ENCODE measurements at regions not wholly inside any gene's neighbourhood (a gene's known extent, or its start where the extent isn't known, plus 50 kb on each side); places are given as distances from the start of the nearest gene placed in this dataset.

GRCh38 chr1:221137666-221138065, 258.4 kb downstream of the HLX start:
- Histone ChIP-seq H3K79me2 (ENCODE audit: control insufficient read depth, insufficient read depth, low read length) (no peaks in the 10 kb centered on the region), H3K36me3 (ENCODE audit: control insufficient read depth, insufficient read depth, low read length) (no peaks in the 10 kb centered on the region), H3K4me2 (ENCODE audit: extremely low read depth, insufficient read depth, low read length) (no peak overlapping the region), H2AFZ (ENCODE audit: low read length) (no peak overlapping the region), H3K27me3 (ENCODE audit: control insufficient read depth, insufficient read depth, low read length) (no peaks in the 10 kb centered on the region), H3K9ac (ENCODE audit: insufficient read depth, low read length) (no peak overlapping the region), H3K4me1 (ENCODE audit: control insufficient read depth, extremely low read depth, insufficient read depth, low read length) (no peaks in the 10 kb centered on the region), H3K27ac (ENCODE audit: insufficient read depth, low read length) (no peak overlapping the region), H4K20me1 (ENCODE audit: control insufficient read depth, extremely low read depth, insufficient read depth, low read length) (no peaks in the 10 kb centered on the region), H3K9me3 (ENCODE audit: control insufficient read depth, insufficient read depth, low read depth, low read length) (no peaks in the 10 kb centered on the region), H3K4me3 (replicated peaks in 1 of 4; ENCODE audit: control extremely low read depth in 1 of 4, insufficient read depth in 1 of 4, low read depth in 3 of 4, low read length in 4 of 4) (no peak overlapping the region)
- TF ChIP-seq CTCF (conservative IDR thresholded peaks at IDR 0.05 in 1 of 2, IDR thresholded peaks at IDR 0.05 in 1 of 2; ENCODE audit: low read depth in 1 of 2, low read length in 2 of 2) (no peak), EZH2 (IDR thresholded peaks at IDR 0.05; ENCODE audit: low read length, missing control alignments) (no peak)
- DNase-seq (ENCODE audit: low read depth in 2 of 2), result no peak

GRCh38 chr1:221138516-221138915, 259.3 kb downstream of the HLX start:
- Histone ChIP-seq H3K27me3 (ENCODE audit: control insufficient read depth, insufficient read depth, low read length) (no peaks in the 10 kb centered on the region), H3K4me2 (ENCODE audit: extremely low read depth, insufficient read depth, low read length) (no peak overlapping the region), H3K9me3 (ENCODE audit: control insufficient read depth, insufficient read depth, low read depth, low read length) (no peaks in the 10 kb centered on the region), H3K4me1 (ENCODE audit: control insufficient read depth, extremely low read depth, insufficient read depth, low read length) (no peaks in the 10 kb centered on the region), H2AFZ (ENCODE audit: low read length) (no peak overlapping the region), H3K9ac (ENCODE audit: insufficient read depth, low read length) (no peak overlapping the region), H3K79me2 (ENCODE audit: control insufficient read depth, insufficient read depth, low read length) (no peaks in the 10 kb centered on the region), H3K27ac (ENCODE audit: insufficient read depth, low read length) (no peak overlapping the region), H4K20me1 (ENCODE audit: control insufficient read depth, extremely low read depth, insufficient read depth, low read length) (no peaks in the 10 kb centered on the region), H3K36me3 (ENCODE audit: control insufficient read depth, insufficient read depth, low read length) (no peaks in the 10 kb centered on the region), H3K4me3 (replicated peaks in 1 of 4; ENCODE audit: control extremely low read depth in 1 of 4, insufficient read depth in 1 of 4, low read depth in 3 of 4, low read length in 4 of 4) (no peak overlapping the region)
- TF ChIP-seq CTCF (conservative IDR thresholded peaks at IDR 0.05 in 1 of 2, IDR thresholded peaks at IDR 0.05 in 1 of 2; ENCODE audit: low read depth in 1 of 2, low read length in 2 of 2), result no peak
- no peak for TF ChIP-seq EZH2 (IDR thresholded peaks at IDR 0.05; ENCODE audit: low read length, missing control alignments)
- DNase-seq (ENCODE audit: low read depth in 2 of 2), result no peak

- no peak overlapping the region for H3K27ac ChIP-seq (ENCODE audit: insufficient read depth, low read length)
- no peaks in the 10 kb centered on the region for H3K79me2 ChIP-seq (ENCODE audit: control insufficient read depth, insufficient read depth, low read length)
- no peak for DNase-seq (ENCODE audit: low read depth in 2 of 2)
- no peak overlapping the region for H3K9ac ChIP-seq (ENCODE audit: insufficient read depth, low read length)
- H3K27me3 ChIP-seq (ENCODE audit: control insufficient read depth, insufficient read depth, low read length), result no peaks in the 10 kb centered on the region
- H3K9me3 ChIP-seq (ENCODE audit: control insufficient read depth, insufficient read depth, low read depth, low read length), result no peaks in the 10 kb centered on the region
- no peak overlapping the region for H3K4me3 ChIP-seq (replicated peaks in 1 of 4; ENCODE audit: control extremely low read depth in 1 of 4, insufficient read depth in 1 of 4, low read depth in 3 of 4, low read length in 4 of 4)
- no peaks in the 10 kb centered on the region for H3K36me3 ChIP-seq (ENCODE audit: control insufficient read depth, insufficient read depth, low read length)
- TF ChIP-seq EZH2 (IDR thresholded peaks at IDR 0.05; ENCODE audit: low read length, missing control alignments), result no peak
- TF ChIP-seq CTCF (conservative IDR thresholded peaks at IDR 0.05 in 1 of 2, IDR thresholded peaks at IDR 0.05 in 1 of 2; ENCODE audit: low read depth in 1 of 2, low read length in 2 of 2), result no peak
- H2AFZ ChIP-seq (ENCODE audit: low read length), result no peak overlapping the region
- H3K4me1 ChIP-seq (ENCODE audit: control insufficient read depth, extremely low read depth, insufficient read depth, low read length), result no peaks in the 10 kb centered on the region
- no peak overlapping the region for H3K4me2 ChIP-seq (ENCODE audit: extremely low read depth, insufficient read depth, low read length)
- H4K20me1 ChIP-seq (ENCODE audit: control insufficient read depth, extremely low read depth, insufficient read depth, low read length), result no peaks in the 10 kb centered on the region
These were observed 260.7 kb downstream of the HLX start for GRCh38 chr1:221139991-221140390.
